ENCODE measurements at regions not wholly inside any gene's neighbourhood (a gene's known extent, or its start where the extent isn't known, plus 50 kb on each side); places are given as distances from the start of the nearest gene placed in this dataset.

- H3K18ac ChIP-seq (ENCODE audit: low read length): no peak overlapping the region
- no peak overlapping the region for H3K14ac ChIP-seq (ENCODE audit: low read length)
- no peak overlapping the region for H3K9ac ChIP-seq (ENCODE audit: low read depth, low read length, poor library complexity)
- H4K8ac ChIP-seq (ENCODE audit: low read depth, low read length): no peak overlapping the region
- no peaks in the 10 kb centered on the region for H3K79me1 ChIP-seq (ENCODE audit: low read depth, low read length)
- H3K4me1 ChIP-seq (ENCODE audit: control insufficient read depth in 2 of 2, insufficient read depth in 1 of 2, low read depth in 1 of 2, low read length in 2 of 2): peaks cover 0 to 2% of the 10 kb centered on the region in 2 donors
- H2BK5ac ChIP-seq (ENCODE audit: low read length): no peak overlapping the region
- no peaks in the 10 kb centered on the region for H3K36me3 ChIP-seq (replicated peaks in 1 of 2; ENCODE audit: control insufficient read depth in 2 of 2, insufficient read depth in 2 of 2, low read length in 2 of 2)
- H3K4me2 ChIP-seq (ENCODE audit: insufficient read depth, low read length, poor library complexity, severe bottlenecking): no peak overlapping the region
- H3K27me3 ChIP-seq (ENCODE audit: control insufficient read depth in 3 of 3, insufficient read depth in 3 of 3, low read depth in 1 of 3, low read length in 3 of 3): no peaks in the 10 kb centered on the region
- H3K4ac ChIP-seq (ENCODE audit: low read length): no peak overlapping the region
- no peak for DNase-seq (ENCODE audit: low spot score)
- H3K4me3 ChIP-seq (ENCODE audit: low read length in 2 of 2): no peak overlapping the region
- no peak overlapping the region for H2BK12ac ChIP-seq (ENCODE audit: low read length)
- no peak overlapping the region for H2BK120ac ChIP-seq (ENCODE audit: low read depth, low read length)
- no CpG with 5 or more reads among the region's 3 CpGs for WGBS, 2 donors (ENCODE audit: extremely low coverage in 2 of 2, insufficient read length in 2 of 2, insufficient replicate concordance in 1 of 2)
- no peak overlapping the region for H4K91ac ChIP-seq (ENCODE audit: low read depth, low read length, poor library complexity)
- H2AK5ac ChIP-seq (ENCODE audit: low read depth, low read length): no peak overlapping the region
- no peak overlapping the region for H2BK15ac ChIP-seq (ENCODE audit: low read length)
- no peak overlapping the region for H3K23ac ChIP-seq (ENCODE audit: low read depth, low read length, poor library complexity)
- H3K9me3 ChIP-seq (replicated peaks in 1 of 2; ENCODE audit: control insufficient read depth in 2 of 2, insufficient read depth in 1 of 2, low read depth in 1 of 2, low read length in 2 of 2): no peaks in the 10 kb centered on the region
- H3K27ac ChIP-seq (replicated peaks; ENCODE audit: low read length): no peak overlapping the region
- no peak overlapping the region for H2AFZ ChIP-seq (ENCODE audit: low read length)
Measured at GRCh38 chr1:119288751-119289150, 79.8 kb upstream of the HAO2 start.

- Histone ChIP-seq H2BK5ac (ENCODE audit: low read length) (no peak overlapping the region), H2AK5ac (ENCODE audit: low read depth, low read length) (no peak overlapping the region), H2BK120ac (ENCODE audit: low read depth, low read length) (no peak overlapping the region), H2BK12ac (ENCODE audit: low read length) (no peak overlapping the region), H3K27me3 (ENCODE audit: control insufficient read depth in 3 of 3, insufficient read depth in 3 of 3, low read depth in 1 of 3, low read length in 3 of 3) (no peaks in the 10 kb centered on the region), H3K79me1 (ENCODE audit: low read depth, low read length) (no peaks in the 10 kb centered on the region), H3K23ac (ENCODE audit: low read depth, low read length, poor library complexity) (no peak overlapping the region), H3K9me3 (replicated peaks in 1 of 2; ENCODE audit: control insufficient read depth in 2 of 2, insufficient read depth in 1 of 2, low read depth in 1 of 2, low read length in 2 of 2) (no peaks in the 10 kb centered on the region), H3K4me3 (ENCODE audit: low read length in 2 of 2) (no peak overlapping the region), H2AFZ (ENCODE audit: low read length) (no peak overlapping the region), H3K14ac (ENCODE audit: low read length) (no peak overlapping the region), H3K36me3 (replicated peaks in 1 of 2; ENCODE audit: control insufficient read depth in 2 of 2, insufficient read depth in 2 of 2, low read length in 2 of 2) (no peaks in the 10 kb centered on the region), H3K9ac (ENCODE audit: low read depth, low read length, poor library complexity) (no peak overlapping the region), H3K4ac (ENCODE audit: low read length) (no peak overlapping the region), H3K4me1 (ENCODE audit: control insufficient read depth in 2 of 2, insufficient read depth in 1 of 2, low read depth in 1 of 2, low read length in 2 of 2) (peaks cover 5 to 14% of the 10 kb centered on the region in 2 donors), H3K27ac (replicated peaks; ENCODE audit: low read length) (no peak overlapping the region), H3K4me2 (ENCODE audit: insufficient read depth, low read length, poor library complexity, severe bottlenecking) (no peak overlapping the region), H4K8ac (ENCODE audit: low read depth, low read length) (no peak overlapping the region), H3K18ac (ENCODE audit: low read length) (no peak overlapping the region), H4K91ac (ENCODE audit: low read depth, low read length, poor library complexity) (no peak overlapping the region), H2BK15ac (ENCODE audit: low read length) (no peak overlapping the region)
- WGBS, 2 donors (ENCODE audit: extremely low coverage in 2 of 2, insufficient read length in 2 of 2, insufficient replicate concordance in 1 of 2): no CpG with 5 or more reads among the region's 4 CpGs
- no peak for DNase-seq (ENCODE audit: low spot score)
Measured at GRCh38 chr1:119290297-119290696, 78.3 kb upstream of the HAO2 start.

GRCh38 chr1:119291611-119292206 is 76.9 kb upstream of the HAO2 start:
- no peaks in the 10 kb centered on the region for H3K36me3 ChIP-seq (replicated peaks in 1 of 2; ENCODE audit: control insufficient read depth in 2 of 2, insufficient read depth in 2 of 2, low read length in 2 of 2)
- no peak overlapping the region for H4K8ac ChIP-seq (ENCODE audit: low read depth, low read length)
- H2AK5ac ChIP-seq (ENCODE audit: low read depth, low read length): no peak overlapping the region
- no CpG with 5 or more reads among the region's 2 CpGs for WGBS, 2 donors (ENCODE audit: extremely low coverage in 2 of 2, insufficient read length in 2 of 2, insufficient replicate concordance in 1 of 2)
- no peaks in the 10 kb centered on the region for H3K79me1 ChIP-seq (ENCODE audit: low read depth, low read length)
- no peak overlapping the region for H3K4me3 ChIP-seq (ENCODE audit: low read length in 2 of 2)
- no peak overlapping the region for H2AFZ ChIP-seq (ENCODE audit: low read length)
- H3K4me1 ChIP-seq (ENCODE audit: control insufficient read depth in 2 of 2, insufficient read depth in 1 of 2, low read depth in 1 of 2, low read length in 2 of 2): peaks cover 5 to 14% of the 10 kb centered on the region in 2 donors
- H3K14ac ChIP-seq (ENCODE audit: low read length): no peak overlapping the region
- no peak overlapping the region for H2BK120ac ChIP-seq (ENCODE audit: low read depth, low read length)
- no peak overlapping the region for H3K27ac ChIP-seq (replicated peaks; ENCODE audit: low read length)
- no peaks in the 10 kb centered on the region for H3K9me3 ChIP-seq (replicated peaks in 1 of 2; ENCODE audit: control insufficient read depth in 2 of 2, insufficient read depth in 1 of 2, low read depth in 1 of 2, low read length in 2 of 2)
- DNase-seq (ENCODE audit: low spot score): no peak
- no peak overlapping the region for H3K23ac ChIP-seq (ENCODE audit: low read depth, low read length, poor library complexity)
- H3K27me3 ChIP-seq (ENCODE audit: control insufficient read depth in 3 of 3, insufficient read depth in 3 of 3, low read depth in 1 of 3, low read length in 3 of 3): no peaks in the 10 kb centered on the region
- no peak overlapping the region for H3K9ac ChIP-seq (ENCODE audit: low read depth, low read length, poor library complexity)
- H3K18ac ChIP-seq (ENCODE audit: low read length): no peak overlapping the region
- H4K91ac ChIP-seq (ENCODE audit: low read depth, low read length, poor library complexity): no peak overlapping the region
- no peak overlapping the region for H2BK15ac ChIP-seq (ENCODE audit: low read length)
- H3K4me2 ChIP-seq (ENCODE audit: insufficient read depth, low read length, poor library complexity, severe bottlenecking): no peak overlapping the region
- no peak overlapping the region for H2BK12ac ChIP-seq (ENCODE audit: low read length)
- H2BK5ac ChIP-seq (ENCODE audit: low read length): no peak overlapping the region
- no peak overlapping the region for H3K4ac ChIP-seq (ENCODE audit: low read length)

- H3K27me3 ChIP-seq (ENCODE audit: control insufficient read depth in 3 of 3, insufficient read depth in 3 of 3, low read depth in 1 of 3, low read length in 3 of 3): no peaks in the 10 kb centered on the region
- no peak overlapping the region for H2AK5ac ChIP-seq (ENCODE audit: low read depth, low read length)
- H3K9me3 ChIP-seq (replicated peaks in 1 of 2; ENCODE audit: control insufficient read depth in 2 of 2, insufficient read depth in 1 of 2, low read depth in 1 of 2, low read length in 2 of 2): no peaks in the 10 kb centered on the region
- H2BK15ac ChIP-seq (ENCODE audit: low read length): no peak overlapping the region
- H3K18ac ChIP-seq (ENCODE audit: low read length): no peak overlapping the region
- H4K91ac ChIP-seq (ENCODE audit: low read depth, low read length, poor library complexity): no peak overlapping the region
- no peak overlapping the region for H2BK5ac ChIP-seq (ENCODE audit: low read length)
- no peaks in the 10 kb centered on the region for H3K79me1 ChIP-seq (ENCODE audit: low read depth, low read length)
- H3K27ac ChIP-seq (replicated peaks; ENCODE audit: low read length): no peak overlapping the region
- H3K4ac ChIP-seq (ENCODE audit: low read length): no peak overlapping the region
- no peak overlapping the region for H4K8ac ChIP-seq (ENCODE audit: low read depth, low read length)
- peak overlapping the region; percentile 70 for H2AFZ ChIP-seq (ENCODE audit: low read length)
- H2BK120ac ChIP-seq (ENCODE audit: low read depth, low read length): no peak overlapping the region
- H3K4me1 ChIP-seq (ENCODE audit: control insufficient read depth in 2 of 2, insufficient read depth in 1 of 2, low read depth in 1 of 2, low read length in 2 of 2): peaks cover 5 to 14% of the 10 kb centered on the region in 2 donors
- no CpG with 5 or more reads among the region's 3 CpGs for WGBS, 2 donors (ENCODE audit: extremely low coverage in 2 of 2, insufficient read length in 2 of 2, insufficient replicate concordance in 1 of 2)
- no peak for DNase-seq (ENCODE audit: low spot score)
- H3K23ac ChIP-seq (ENCODE audit: low read depth, low read length, poor library complexity): no peak overlapping the region
- no peak overlapping the region for H3K9ac ChIP-seq (ENCODE audit: low read depth, low read length, poor library complexity)
- no peak overlapping the region for H3K4me2 ChIP-seq (ENCODE audit: insufficient read depth, low read length, poor library complexity, severe bottlenecking)
- H3K4me3 ChIP-seq (ENCODE audit: low read length in 2 of 2): no peak overlapping the region
- no peak overlapping the region for H2BK12ac ChIP-seq (ENCODE audit: low read length)
- H3K14ac ChIP-seq (ENCODE audit: low read length): no peak overlapping the region
- H3K36me3 ChIP-seq (replicated peaks in 1 of 2; ENCODE audit: control insufficient read depth in 2 of 2, insufficient read depth in 2 of 2, low read length in 2 of 2): no peaks in the 10 kb centered on the region
Measured at GRCh38 chr1:119293797-119294196, 74.8 kb upstream of the HAO2 start.

All from neuronal stem cell (in vitro differentiated cells).